ENCODE measurements at regions not wholly inside any gene's neighbourhood (a gene's known extent, or its start where the extent isn't known, plus 50 kb on each side); places are given as distances from the start of the nearest gene placed in this dataset.

DNA sequence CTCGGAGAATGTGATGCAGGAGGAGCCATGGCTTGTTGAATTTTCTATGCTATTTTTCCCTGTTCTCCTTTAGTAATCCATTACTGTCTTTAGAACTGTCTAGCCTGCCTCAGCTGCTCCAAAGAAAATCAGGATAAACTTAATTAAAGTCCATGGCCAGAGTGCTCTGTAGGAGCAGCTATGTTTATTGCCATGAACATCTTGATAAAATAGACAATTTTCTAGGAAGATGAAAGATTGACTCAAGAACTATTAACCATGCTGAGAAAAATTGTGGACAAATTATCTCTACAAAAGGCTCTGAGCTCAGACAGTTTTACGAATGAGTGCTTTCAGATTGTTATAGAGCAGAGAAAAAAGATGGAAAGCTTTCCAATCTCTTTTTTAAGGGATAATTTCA lies 193.0 kb downstream of the TTC32 start:
- Histone ChIP-seq H2BK120ac (ENCODE audit: low read depth, low read length, poor library complexity, severe bottlenecking) (no peak overlapping the region), H3K4me2 (ENCODE audit: insufficient read depth, insufficient read length, low read length) (no peak overlapping the region), H3T11ph (ENCODE audit: low read length) (no peak overlapping the region), H3K4me1 (ENCODE audit: insufficient read depth, low read length) (no peaks in the 10 kb centered on the region), H3K79me2 (ENCODE audit: insufficient read depth, low read length) (no peaks in the 10 kb centered on the region), H4K91ac (ENCODE audit: insufficient read length, low read depth, low read length) (no peak overlapping the region), H2AK5ac (ENCODE audit: insufficient read length, low read length) (no peak overlapping the region), H4K20me1 (ENCODE audit: control insufficient read depth, insufficient read depth, insufficient read length) (no peaks in the 10 kb centered on the region), H2BK12ac (ENCODE audit: insufficient read length, low read depth, low read length) (no peak overlapping the region), H3K27ac (ENCODE audit: insufficient read length, low read depth, low read length) (no peak overlapping the region), H3K27me3 (ENCODE audit: insufficient read depth, low read length) (no peaks in the 10 kb centered on the region; the same call in 1 of the 2 replicates), H3K79me1 (ENCODE audit: insufficient read depth, low read depth, low read length, poor library complexity, severe bottlenecking) (no peaks in the 10 kb centered on the region), H3K56ac (ENCODE audit: insufficient read length, low read depth, low read length) (no peak overlapping the region), H3K23me2 (ENCODE audit: insufficient read length, low read depth, low read length, poor library complexity, severe bottlenecking) (no peaks in the 10 kb centered on the region), H4K5ac (ENCODE audit: insufficient read length, low read depth, low read length) (no peak overlapping the region), H2BK5ac (ENCODE audit: insufficient read length, low read length) (no peak overlapping the region), H3K9me3 (ENCODE audit: control insufficient read depth, low read depth, low read length) (no peaks in the 10 kb centered on the region), H2BK20ac (ENCODE audit: low read depth, low read length, poor library complexity, severe bottlenecking) (no peak overlapping the region), H3K18ac (ENCODE audit: insufficient read length, low read depth, low read length) (no peak overlapping the region), H2AFZ (ENCODE audit: low read length) (no peak overlapping the region), H3K9ac (ENCODE audit: extremely low read depth, insufficient read length, low read length) (no peak overlapping the region), H3K23ac (ENCODE audit: insufficient read length, low read depth, low read length) (no peak overlapping the region), H3K14ac (ENCODE audit: insufficient read depth, low read length) (no peak overlapping the region), H2BK15ac (ENCODE audit: low read depth, low read length) (no peak overlapping the region), H3K4ac (ENCODE audit: low read depth, low read length) (no peak overlapping the region), H4K8ac (replicated peaks; ENCODE audit: insufficient read length, low read depth, low read length) (no peak overlapping the region)
- H3K27ac Mint-ChIP-seq: no peak overlapping the region
- H3K36me3 Mint-ChIP-seq (ENCODE audit: insufficient read depth in 1 of 3, low read depth in 3 of 3): no peaks in the 10 kb centered on the region
- H3K4me1 Mint-ChIP-seq: peaks cover 6 to 7% of the 10 kb centered on the region in 2 experiments
- WGBS (ENCODE audit: extremely low coverage, insufficient read length, low lambda C conversion rate): no CpG with 5 or more reads among the region's 2 CpGs
- no peak for DNase-seq
- TF ChIP-seq, protein P1, sequence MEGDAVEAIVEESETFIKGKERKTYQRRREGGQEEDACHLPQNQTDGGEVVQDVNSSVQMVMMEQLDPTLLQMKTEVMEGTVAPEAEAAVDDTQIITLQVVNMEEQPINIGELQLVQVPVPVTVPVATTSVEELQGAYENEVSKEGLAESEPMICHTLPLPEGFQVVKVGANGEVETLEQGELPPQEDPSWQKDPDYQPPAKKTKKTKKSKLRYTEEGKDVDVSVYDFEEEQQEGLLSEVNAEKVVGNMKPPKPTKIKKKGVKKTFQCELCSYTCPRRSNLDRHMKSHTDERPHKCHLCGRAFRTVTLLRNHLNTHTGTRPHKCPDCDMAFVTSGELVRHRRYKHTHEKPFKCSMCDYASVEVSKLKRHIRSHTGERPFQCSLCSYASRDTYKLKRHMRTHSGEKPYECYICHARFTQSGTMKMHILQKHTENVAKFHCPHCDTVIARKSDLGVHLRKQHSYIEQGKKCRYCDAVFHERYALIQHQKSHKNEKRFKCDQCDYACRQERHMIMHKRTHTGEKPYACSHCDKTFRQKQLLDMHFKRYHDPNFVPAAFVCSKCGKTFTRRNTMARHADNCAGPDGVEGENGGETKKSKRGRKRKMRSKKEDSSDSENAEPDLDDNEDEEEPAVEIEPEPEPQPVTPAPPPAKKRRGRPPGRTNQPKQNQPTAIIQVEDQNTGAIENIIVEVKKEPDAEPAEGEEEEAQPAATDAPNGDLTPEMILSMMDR (conservative IDR thresholded peaks at IDR 0.05): no peak
- H3K9me3 Mint-ChIP-seq: peaks cover 3 to 4% of the 10 kb centered on the region in 2 experiments; a peak in 3 of 5 replicates
- peaks cover 4% of the 10 kb centered on the region for H3K27me3 Mint-ChIP-seq (ENCODE audit: low read depth)
- H3K4me3 Mint-ChIP-seq: no peak overlapping the region

Data from H9 (cell line).